Left colon (tissue), 2 donors: ENCODE measurements at regions not wholly inside any gene's neighbourhood (a gene's known extent, or its start where the extent isn't known, plus 50 kb on each side); places are given as distances from the start of the nearest gene placed in this dataset.
A peak's percentile ranks its signal among the peaks of the same experiment; 100 is the strongest.
"Not testable (repeated sequence)": the region's sequence is repeated elsewhere in the genome, so short reads cannot be mapped to it uniquely, and the experiment has no call there.

ENCODE experiments used
- ATAC-seq: fragments of 200-7000 bp; cut with Tn5 transposase; one replicate; pipeline ENCODE4 v1.9.1; 2020; ENCODE audit warnings: mild to moderate bottlenecking, moderate library complexity
- DNase-seq, 2 donors: peaks; one replicate each; pipeline ENCODE4 v3.0.0-alpha.2; 2020
- intact Hi-C, 2 donors: fragments of 100-400 bp; cut with DNase I in 1 of 2; cut with micrococcal nuclease in 1 of 2; formaldehyde crosslinking; loops; one replicate each; pipeline versions ENCODE4 v1.11.2 to v1.14.0; 2022; cut with DNase I, micrococcal nuclease
- donor health status: DM: no; HTN: no; CAD: no.
- donor health status: DM: yes; HTN: yes; CAD: no.

- intact Hi-C loops: no loop called here
- DNase-seq: no peak
- no peak for ATAC-seq
Measured at GRCh38 chr11:24199461-24199860, 297.4 kb upstream of the LUZP2 start.

- ATAC-seq (no peak), DNase-seq (no peak)
- intact Hi-C loops: no loop called here
Measured at GRCh38 chr11:24206030-24206429, 290.8 kb upstream of the LUZP2 start.

- intact Hi-C loops: no loop called here
- DNase-seq (no peak), ATAC-seq (no peak)
Measured at GRCh38 chr11:24206511-24206910, 290.3 kb upstream of the LUZP2 start.

GRCh38 chr11:24216488-24216887 lies 280.4 kb upstream of the LUZP2 start:
- ATAC-seq (no peak), DNase-seq (no peak)
- intact Hi-C loops: no loop called here

- DNase-seq, intact Hi-C loops, ATAC-seq: not testable (repeated sequence)
Measured at GRCh38 chr11:24217319-24217718, 279.5 kb upstream of the LUZP2 start.

GRCh38 chr11:24225501-24225900 lies 271.4 kb upstream of the LUZP2 start:
- intact Hi-C loops: no loop called here
- DNase-seq: no peak
- ATAC-seq: no peak

GRCh38 chr11:24226606-24227005 lies 270.2 kb upstream of the LUZP2 start:
- no peak for ATAC-seq
- no peak for DNase-seq
- intact Hi-C loops: no loop called here

GRCh38 chr11:24233041-24233440 lies 263.8 kb upstream of the LUZP2 start:
- ATAC-seq: no peak
- DNase-seq: no peak
- intact Hi-C loops: no loop called here

GRCh38 chr11:24234822-24235508 lies 261.9 kb upstream of the LUZP2 start:
- ATAC-seq (peak; percentile 96), DNase-seq (peak; percentile 34 to 56)
- intact Hi-C loops: no loop called here

- intact Hi-C loops: no loop called here
- DNase-seq (no peak), ATAC-seq (no peak)
Measured at GRCh38 chr11:24238771-24239645, 257.8 kb upstream of the LUZP2 start.

- ATAC-seq: no peak
- no peak for DNase-seq
- intact Hi-C loops: no loop called here
Measured at GRCh38 chr11:24239930-24240329, 256.9 kb upstream of the LUZP2 start.

GRCh38 chr11:24240496-24241175 lies 256.2 kb upstream of the LUZP2 start:
- intact Hi-C loops: no loop called here
- DNase-seq (no peak), ATAC-seq (no peak)

- DNase-seq: no peak
- ATAC-seq: peak; percentile 37
- intact Hi-C loops: no loop called here
Measured at GRCh38 chr11:24246715-24247114, 250.1 kb upstream of the LUZP2 start.

GRCh38 chr11:24247846-24248245 lies 249.0 kb upstream of the LUZP2 start:
- ATAC-seq (no peak), DNase-seq (no peak)
- intact Hi-C loops: no loop called here

- no peak for ATAC-seq
- no peak for DNase-seq
- intact Hi-C loops: no loop called here
Measured at GRCh38 chr11:24249921-24250320, 246.9 kb upstream of the LUZP2 start.

- DNase-seq (no peak), ATAC-seq (no peak)
- intact Hi-C loops: no loop called here
Measured at GRCh38 chr11:24253237-24253760, 243.6 kb upstream of the LUZP2 start.

- ATAC-seq: no peak
- intact Hi-C loops: no loop called here
Measured at GRCh38 chr11:24264868-24265267, 232.0 kb upstream of the LUZP2 start.

GRCh38 chr11:24267014-24267413 lies 229.8 kb upstream of the LUZP2 start:
- intact Hi-C loops: no loop called here
- DNase-seq: no peak
- no peak for ATAC-seq

More at GRCh38 chr11:24264868-24265267, 232.0 kb upstream of the LUZP2 start:
- no peak for DNase-seq

- intact Hi-C loops: no loop called here
- no peak for ATAC-seq
Measured at GRCh38 chr11:24271798-24272197, 225.1 kb upstream of the LUZP2 start.

More at GRCh38 chr11:24271798-24272197, 225.1 kb upstream of the LUZP2 start:
- no peak for DNase-seq
